Fibroblast of skin of abdomen (primary cell): ENCODE measurements at regions not wholly inside any gene's neighbourhood (a gene's known extent, or its start where the extent isn't known, plus 50 kb on each side); places are given as distances from the start of the nearest gene placed in this dataset.

ENCODE experiments used
- DNase-seq: peaks from one replicate; pipeline ENCODE4 v3.0.0-alpha.2; 2013

DNA sequence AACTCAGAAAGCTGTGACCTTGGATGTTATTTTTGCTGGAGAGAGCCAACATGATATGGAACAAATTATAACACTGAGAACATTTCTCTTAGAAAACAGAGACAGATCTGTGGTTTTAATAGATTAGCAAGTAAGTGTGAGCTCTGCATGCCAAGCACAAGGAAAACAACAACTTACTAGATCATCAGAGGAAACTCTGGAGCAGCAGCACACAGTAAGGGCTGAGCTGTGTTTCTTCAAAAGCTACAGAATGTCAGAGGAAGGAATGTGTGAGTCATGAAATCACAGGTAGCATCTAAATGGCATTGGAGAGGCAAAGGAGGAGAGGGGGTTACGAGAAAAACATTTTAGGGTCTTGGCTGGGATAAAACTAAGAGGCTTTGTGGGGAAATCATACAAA lies 283.4 kb upstream of the FZD8 start:
- DNase-seq: no peak

DNA sequence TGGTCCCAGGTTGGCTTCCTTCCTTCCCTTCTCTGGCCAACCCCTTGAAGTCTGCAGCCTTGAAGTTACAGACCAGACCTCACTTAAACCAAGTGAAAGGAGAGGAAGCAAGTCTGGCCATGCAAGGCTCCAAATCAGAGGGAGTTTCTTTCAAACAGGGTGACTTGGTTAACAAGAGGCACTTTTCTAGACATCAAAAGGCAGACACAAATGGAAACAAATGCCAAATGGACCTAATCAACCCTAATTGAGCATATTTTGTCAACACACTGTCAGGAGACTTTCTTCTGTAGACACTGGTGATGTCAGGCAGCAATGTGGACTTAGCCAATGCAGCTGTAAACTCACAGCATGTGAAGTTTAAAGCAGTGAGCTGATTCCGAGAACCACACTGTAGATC lies 282.7 kb upstream of the FZD8 start:
- no peak for DNase-seq

- DNase-seq: no peak
Measured at GRCh38 chr10:35922876-35923600, 280.9 kb upstream of the FZD8 start.

GRCh38 chr10:35921866-35922350 lies 279.8 kb upstream of the FZD8 start:
- DNase-seq: no peak

- DNase-seq: peak; percentile 33
Measured at GRCh38 chr10:35916791-35917190, 274.7 kb upstream of the FZD8 start.

GRCh38 chr10:35913628-35914027 lies 271.5 kb upstream of the FZD8 start:
- peak; percentile 81 for DNase-seq

- DNase-seq: peak; percentile 58
Measured at GRCh38 chr10:35912615-35913569, 270.8 kb upstream of the FZD8 start.

DNA sequence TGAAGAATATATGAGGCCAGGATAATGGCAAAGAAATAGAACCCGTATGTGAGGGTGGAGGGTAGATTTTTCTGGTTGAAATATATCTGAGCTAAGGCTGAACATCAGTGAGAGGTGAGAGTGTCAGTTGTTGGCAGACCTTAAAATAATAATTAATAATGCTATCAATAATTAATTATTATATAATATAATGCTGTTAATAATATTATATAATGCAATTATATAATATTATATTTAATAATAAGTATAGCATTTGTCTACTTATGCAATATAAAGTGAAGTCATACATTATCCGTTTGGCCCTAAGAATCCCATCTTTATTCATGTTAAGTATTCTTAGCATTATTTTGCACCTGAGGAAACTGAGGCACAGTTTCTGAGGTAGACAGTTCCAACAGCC lies 269.9 kb upstream of the FZD8 start:
- no peak for DNase-seq

GRCh38 chr10:35911233-35911632 lies 269.1 kb upstream of the FZD8 start:
- DNase-seq: no peak

DNA sequence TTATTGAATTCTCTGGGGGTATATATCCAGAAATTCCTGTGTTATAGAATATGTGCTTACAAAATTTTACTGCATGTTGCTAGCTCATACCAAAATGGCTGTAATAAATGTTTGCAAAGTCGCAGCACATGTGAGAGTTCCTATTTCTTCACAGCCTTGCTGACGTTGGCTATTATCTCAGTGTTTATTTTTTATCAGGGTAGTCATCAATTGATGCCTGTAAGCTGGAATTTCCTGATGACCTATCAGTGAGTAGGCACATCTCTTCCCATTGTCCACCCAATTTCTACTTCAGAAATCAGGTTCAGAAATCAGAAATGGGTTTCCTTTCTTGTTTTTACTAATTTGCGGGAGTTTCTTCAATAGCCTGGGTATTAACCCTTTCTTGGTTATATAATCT lies 268.1 kb upstream of the FZD8 start:
- DNase-seq: peak; percentile 73

DNA sequence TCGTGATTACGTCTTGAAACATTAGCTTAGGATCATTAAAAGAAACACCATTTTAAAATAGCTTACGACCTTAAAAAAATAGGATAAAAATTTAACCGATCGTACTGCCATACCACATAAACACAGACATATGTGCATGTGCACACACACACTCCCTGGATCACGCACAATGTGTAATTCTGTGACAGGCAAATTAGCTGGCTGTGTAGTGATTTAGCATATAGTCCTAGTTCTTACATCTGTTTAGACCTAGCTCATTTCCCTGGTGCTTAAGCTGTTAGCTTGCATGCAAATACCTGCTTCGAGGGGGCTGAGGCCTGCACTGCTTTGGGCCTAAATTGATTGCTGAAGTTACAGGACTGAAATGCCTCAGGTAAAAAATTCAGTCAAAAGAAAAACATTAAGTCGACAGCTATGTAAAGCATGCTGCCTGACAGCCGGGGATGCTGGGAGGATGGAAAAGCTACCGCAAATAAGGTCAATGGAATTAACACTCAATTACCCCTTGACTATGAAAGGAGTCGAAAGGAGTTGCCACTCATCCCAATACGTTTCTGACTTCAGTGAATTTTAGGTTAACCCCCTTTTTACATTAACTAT lies 267.1 kb upstream of the FZD8 start:
- DNase-seq: no peak

- DNase-seq: peak; percentile 58
Measured at GRCh38 chr10:35908451-35908850, 266.4 kb upstream of the FZD8 start.

- no peak for DNase-seq
Measured at GRCh38 chr10:35907548-35907947, 265.5 kb upstream of the FZD8 start.

- no peak for DNase-seq
Measured at GRCh38 chr10:35906155-35906554, 264.1 kb upstream of the FZD8 start.

GRCh38 chr10:35903021-35903420 lies 260.9 kb upstream of the FZD8 start:
- no peak for DNase-seq

DNA sequence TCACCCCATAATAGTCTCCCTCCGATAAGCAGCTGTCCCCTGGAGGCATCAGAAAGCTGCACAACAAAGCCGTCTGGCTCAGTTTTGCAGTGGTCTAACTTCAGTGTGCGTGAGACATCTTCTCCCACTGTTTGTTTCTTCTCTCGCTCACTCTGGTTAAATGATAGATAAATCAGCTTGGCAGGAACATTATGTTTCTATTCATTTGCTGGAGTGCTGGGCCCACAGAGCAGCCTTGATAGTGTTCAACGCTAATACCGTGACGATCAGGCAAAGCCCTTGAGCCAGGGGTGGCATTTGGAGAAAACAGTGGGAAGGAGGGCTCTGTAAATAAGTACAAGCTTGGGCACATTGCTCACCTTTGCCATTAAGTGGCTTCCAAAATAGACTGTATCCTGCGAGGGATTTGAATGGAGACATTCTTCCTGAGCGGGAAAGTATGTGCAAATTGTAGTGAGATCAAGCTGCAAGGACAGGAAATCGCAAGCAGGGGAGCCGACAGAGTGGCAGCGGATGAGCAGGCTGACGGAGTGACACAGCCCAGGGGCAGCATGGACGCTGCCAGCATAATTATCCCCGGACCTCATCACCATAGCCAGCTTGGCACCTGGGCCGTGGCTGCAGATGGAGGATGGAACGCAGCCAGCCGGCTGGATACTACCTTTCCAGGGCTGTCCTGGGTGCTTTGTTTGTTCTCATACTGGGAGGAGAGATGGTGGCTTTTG lies 256.8 kb upstream of the FZD8 start:
- no peak for DNase-seq

DNA sequence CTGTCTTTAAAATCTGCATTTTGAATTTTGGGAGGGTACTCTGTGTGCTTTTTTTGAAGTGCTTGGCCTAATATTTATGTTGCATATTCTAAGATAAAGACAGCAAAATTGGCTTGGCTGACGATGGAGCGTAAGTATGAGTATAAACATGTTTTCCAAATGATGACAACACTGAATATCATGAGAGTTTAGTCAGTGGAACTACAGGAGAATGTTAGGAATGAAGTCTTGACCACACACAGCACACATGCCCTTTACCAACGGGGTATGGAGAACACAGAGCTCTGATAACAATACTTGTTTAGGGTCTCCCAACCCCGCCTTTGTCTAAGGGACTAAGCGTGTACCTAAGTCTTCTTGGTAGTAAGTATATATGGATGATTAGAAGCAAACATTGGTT lies 253.9 kb upstream of the FZD8 start:
- DNase-seq: peak; percentile 80

DNA sequence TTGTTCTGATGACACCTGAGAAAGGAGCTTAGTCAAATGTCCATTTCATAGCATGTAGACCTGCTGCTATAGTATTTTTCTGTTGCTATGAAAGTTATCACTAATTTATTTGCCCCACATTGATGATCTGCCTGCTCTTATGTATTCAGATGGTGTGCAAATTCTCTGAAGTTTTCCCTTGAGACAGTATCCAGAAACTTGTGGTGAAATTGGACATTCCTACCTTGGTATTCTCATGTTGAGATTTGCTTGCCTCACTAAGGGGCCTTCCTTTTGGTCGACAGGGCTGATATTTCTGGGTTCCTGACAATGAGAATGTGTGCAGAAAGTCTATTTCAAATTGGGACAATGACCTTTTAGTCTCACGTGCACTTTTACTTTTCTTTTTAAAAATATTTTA lies 253.2 kb upstream of the FZD8 start:
- DNase-seq: peak; percentile 65

DNA sequence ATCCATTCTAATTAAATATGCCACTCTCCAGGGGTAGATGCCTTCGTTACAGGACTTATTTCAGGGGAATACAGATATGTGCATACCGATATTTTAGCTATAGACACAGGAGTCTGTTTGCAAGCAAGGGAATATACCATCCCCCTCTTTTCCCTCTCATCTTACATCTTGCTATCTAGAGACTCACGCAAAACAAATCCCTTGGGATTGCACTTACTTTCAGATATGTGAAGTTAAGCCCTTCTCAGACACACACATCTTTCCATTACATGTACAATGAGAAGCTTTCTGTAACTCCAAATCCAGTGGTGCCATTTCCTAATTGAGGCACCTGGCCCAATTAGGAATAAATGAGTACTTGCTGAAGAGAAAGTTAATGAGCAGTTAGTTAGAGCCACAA lies 250.4 kb upstream of the FZD8 start:
- DNase-seq: no peak

GRCh38 chr10:35890676-35891495 lies 248.8 kb upstream of the FZD8 start:
- no peak for DNase-seq

GRCh38 chr10:35889971-35890675 lies 248.0 kb upstream of the FZD8 start:
- DNase-seq: no peak
